A549 (cell line): ENCODE measurements at regions not wholly inside any gene's neighbourhood (a gene's known extent, or its start where the extent isn't known, plus 50 kb on each side); places are given as distances from the start of the nearest gene placed in this dataset.

Experiments used
- ATAC-seq, 2 experiments: fragments of 200-7000 bp in 1 of 2; fragments of >200 bp in 1 of 2; cut with Nextera tagmentation in 1 of 2; cut with Tn5 transposase in 1 of 2; 3 replicates each; pipeline versions ENCODE4 v1.8.0 to v1.9.1; 2018 to 2020; ENCODE audit warnings: mild to moderate bottlenecking in 1 of 2, moderate library complexity in 1 of 2
- CTCF ChIA-PET: fragments of 300-600 bp; sonication (Branson Sonifier 250); formaldehyde crosslinking; extraction: SDS; loops from one replicate; lab custom pipeline; 2021; ENCODE audit warnings: antibody characterized with exemption, inconsistent platforms; lab: Yijun Ruan, JAX
- POLR2A ChIA-PET: fragments of 350-600 bp; formaldehyde crosslinking; extraction: SDS; loops from one replicate; lab custom pipeline; 2021; ENCODE audit warnings: antibody characterized with exemption, inconsistent platforms; lab: Yijun Ruan, JAX
- DNase-seq, 2 experiments: peaks; one replicate each; pipeline versions ENCODE4 v3.0.0 to v3.0.0-alpha.2; 2011 to 2016; ENCODE audit warnings: low read depth in 1 of 2, low spot score in 1 of 2
- FAIRE-seq: peaks from 2 replicates; lab custom pipeline; 2011; peaks lifted over from hg19 to GRCh38; lab: Jason Lieb, UNC
- H3K27ac ChIP-seq, 2 experiments: fragments of >200 bp; sonication (Bioruptor Twin); formaldehyde crosslinking; 3 replicates each; pipeline ENCODE4 v1.5.1; 2016 to 2017
- H3K4me1 ChIP-seq: fragments of >200 bp; sonication (Bioruptor Twin); formaldehyde crosslinking; 3 replicates; pipeline ENCODE4 v1.6.1; 2016
- H3K4me2 ChIP-seq: fragments of >200 bp; sonication (Bioruptor Twin); formaldehyde crosslinking; 3 replicates; pipeline ENCODE4 v1.6.1; 2016
- H3K4me3 ChIP-seq: fragments of >200 bp; sonication (Bioruptor Twin); formaldehyde crosslinking; 3 replicates; pipeline ENCODE4 v1.5.1; 2016
- H3K9me3 ChIP-seq: fragments of >200 bp; sonication (Bioruptor Twin); formaldehyde crosslinking; 3 replicates; pipeline ENCODE4 v1.6.1; 2016
- CTCF ChIP-seq: fragments of >200 bp; sonication (Bioruptor Twin); formaldehyde crosslinking; IDR thresholded peaks from 3 replicates; pipeline ENCODE4 v1.5.1; 2016
- EHF ChIP-seq: fragments of 250-450 bp; sonication (Bioruptor Pico); IDR thresholded peaks from 2 replicates; pipeline ENCODE4 v1.5.0; 2020; ENCODE audit warnings: mild to moderate bottlenecking
- ESRRA ChIP-seq: fragments of 150-350 bp; IDR thresholded peaks from 2 replicates; pipeline ENCODE4 v1.6.1; 2014; ENCODE audit warnings: mild to moderate bottlenecking, low read length, borderline replicate concordance
- FOSL2 ChIP-seq, 2 experiments: fragments of 450-650 bp in 1 of 2; fragments of >200 bp in 1 of 2; sonication (Bioruptor Twin) in 1 of 2; formaldehyde crosslinking; IDR thresholded peaks; 2 replicates each; pipeline versions ENCODE4 v1.5.0 to v1.6.1; 2016 to 2020; ENCODE audit warnings: mild to moderate bottlenecking in 1 of 2, moderate library complexity in 1 of 2
- FOXS1 ChIP-seq: fragments of 250-450 bp; sonication (Bioruptor Pico); IDR thresholded peaks from 2 replicates; pipeline ENCODE4 v1.5.0; 2020; ENCODE audit warnings: mild to moderate bottlenecking, moderate library complexity
- GATA3 ChIP-seq: IDR thresholded peaks from 2 replicates; pipeline ENCODE4 v1.6.1; 2012; ENCODE audit warnings: borderline replicate concordance
- HDAC2 ChIP-seq: fragments of 200-600 bp; sonication (generic); IDR thresholded peaks from 2 replicates; pipeline ENCODE4 v1.6.1; 2016
- HOXB13 ChIP-seq: fragments of 250-450 bp; sonication (Bioruptor Pico); IDR thresholded peaks from 2 replicates; pipeline ENCODE4 v1.5.0; 2020; ENCODE audit warnings: low read depth, mild to moderate bottlenecking, moderate library complexity
- HOXB5 ChIP-seq: fragments of 250-450 bp; sonication (Bioruptor Pico); IDR thresholded peaks from 2 replicates; pipeline ENCODE4 v1.5.0; 2020; ENCODE audit warnings: mild to moderate bottlenecking, moderate library complexity
- JUN ChIP-seq, 2 experiments: fragments of >200 bp; sonication (Bioruptor Twin); formaldehyde crosslinking; IDR thresholded peaks; 2 replicates in 1 of 2; 3 replicates in 1 of 2; pipeline ENCODE4 v1.6.1; 2016 to 2017
- JUNB ChIP-seq: fragments of >200 bp; sonication (Bioruptor Twin); formaldehyde crosslinking; IDR thresholded peaks from 2 replicates; pipeline ENCODE4 v1.6.1; 2016
- KDM5A ChIP-seq: fragments of 200-600 bp; sonication (generic); IDR thresholded peaks from 2 replicates; pipeline ENCODE4 v1.6.1; 2016; ENCODE audit warnings: antibody characterized with exemption, mild to moderate bottlenecking
- MAZ ChIP-seq: fragments of 150-350 bp; IDR thresholded peaks from 2 replicates; pipeline ENCODE4 v1.6.1; 2014; ENCODE audit warnings: antibody characterized with exemption, low read depth, low read length, borderline replicate concordance
- NFE2L2 ChIP-seq: fragments of 150-350 bp; conservative IDR thresholded peaks from 2 replicates; pipeline ENCODE4 v1.6.1; 2014; ENCODE audit warnings: low read length
- POLR2AphosphoS2 ChIP-seq: conservative IDR thresholded peaks from 2 replicates; pipeline ENCODE4 v1.6.1; 2012; ENCODE audit warnings: low read length, improper control_type of control experiment, inconsistent platforms
- RAD21 ChIP-seq, 2 experiments: fragments of >200 bp in 1 of 2; sonication (Bioruptor Twin) in 1 of 2; formaldehyde crosslinking in 1 of 2; IDR thresholded peaks in 1 of 2; conservative IDR thresholded peaks in 1 of 2; 2 replicates in 1 of 2; 3 replicates in 1 of 2; pipeline ENCODE4 v1.6.1; 2012 to 2018; ENCODE audit warnings: inconsistent platforms in 1 of 2
- RFX5 ChIP-seq: fragments of 450-650 bp; IDR thresholded peaks from 2 replicates; pipeline ENCODE4 v1.7.1; 2014; ENCODE audit warnings: antibody characterized with exemption, mild to moderate bottlenecking, moderate library complexity
- SMC3 ChIP-seq: fragments of >200 bp; sonication (Bioruptor Twin); formaldehyde crosslinking; IDR thresholded peaks from 3 replicates; pipeline ENCODE4 v1.6.1; 2018; ENCODE audit warnings: inconsistent platforms
- ZC3H11A ChIP-seq: fragments of 450-650 bp; IDR thresholded peaks from 2 replicates; pipeline ENCODE4 v1.6.1; 2014; ENCODE audit warnings: antibody characterized with exemption, mild to moderate bottlenecking
- WGBS: methylation state at CpG from one replicate; pipeline ENCODE4 v1.1.6; 2017; ENCODE audit errors: missing lambda C conversion rate; 5-methylcytosine and 5-hydroxymethylcytosine counted together
- TF ChIP-seq, protein P1 (sequence below): fragments of 200-600 bp; sonication (generic); IDR thresholded peaks from 2 replicates; pipeline ENCODE4 v1.6.1; 2016; ENCODE audit warnings: antibody characterized with exemption, mild to moderate bottlenecking, moderate library complexity
- TF ChIP-seq, protein P2 (sequence below): IDR thresholded peaks from 2 replicates; pipeline ENCODE4 v1.6.1; 2012

- TF ChIP-seq HOXB5 (CRISPR knock-in tag) (no peak), EHF (CRISPR knock-in tag) (no peak), ZC3H11A (no peak)
Observed at GRCh38 chr15:62437753-62438152, 272.7 kb upstream of the C2CD4B start (continued).

GRCh38 chr15:62439543-62440016, 274.5 kb upstream of the C2CD4B start:
- Histone ChIP-seq H3K4me1 (no peaks in the 10 kb centered on the region), H3K27ac (no peak overlapping the region), H3K4me3 (no peak overlapping the region), H3K9me3 (no peaks in the 10 kb centered on the region), H3K4me2 (no peak overlapping the region)
- DNase-seq: no peak
- no peak for TF ChIP-seq CTCF
- no peak for TF ChIP-seq ESRRA
- no peak for TF ChIP-seq HDAC2
- no peak for TF ChIP-seq RFX5
- no peak for TF ChIP-seq NFE2L2
- no peak for TF ChIP-seq FOXS1
- no peak for TF ChIP-seq RAD21 (conservative IDR thresholded peaks at IDR 0.05 in 1 of 2, IDR thresholded peaks at IDR 0.05 in 1 of 2)
- TF ChIP-seq POLR2AphosphoS2: no peak
- TF ChIP-seq JUN (IDR thresholded peaks at IDR 0.05): no peak
- TF ChIP-seq, protein P1, sequence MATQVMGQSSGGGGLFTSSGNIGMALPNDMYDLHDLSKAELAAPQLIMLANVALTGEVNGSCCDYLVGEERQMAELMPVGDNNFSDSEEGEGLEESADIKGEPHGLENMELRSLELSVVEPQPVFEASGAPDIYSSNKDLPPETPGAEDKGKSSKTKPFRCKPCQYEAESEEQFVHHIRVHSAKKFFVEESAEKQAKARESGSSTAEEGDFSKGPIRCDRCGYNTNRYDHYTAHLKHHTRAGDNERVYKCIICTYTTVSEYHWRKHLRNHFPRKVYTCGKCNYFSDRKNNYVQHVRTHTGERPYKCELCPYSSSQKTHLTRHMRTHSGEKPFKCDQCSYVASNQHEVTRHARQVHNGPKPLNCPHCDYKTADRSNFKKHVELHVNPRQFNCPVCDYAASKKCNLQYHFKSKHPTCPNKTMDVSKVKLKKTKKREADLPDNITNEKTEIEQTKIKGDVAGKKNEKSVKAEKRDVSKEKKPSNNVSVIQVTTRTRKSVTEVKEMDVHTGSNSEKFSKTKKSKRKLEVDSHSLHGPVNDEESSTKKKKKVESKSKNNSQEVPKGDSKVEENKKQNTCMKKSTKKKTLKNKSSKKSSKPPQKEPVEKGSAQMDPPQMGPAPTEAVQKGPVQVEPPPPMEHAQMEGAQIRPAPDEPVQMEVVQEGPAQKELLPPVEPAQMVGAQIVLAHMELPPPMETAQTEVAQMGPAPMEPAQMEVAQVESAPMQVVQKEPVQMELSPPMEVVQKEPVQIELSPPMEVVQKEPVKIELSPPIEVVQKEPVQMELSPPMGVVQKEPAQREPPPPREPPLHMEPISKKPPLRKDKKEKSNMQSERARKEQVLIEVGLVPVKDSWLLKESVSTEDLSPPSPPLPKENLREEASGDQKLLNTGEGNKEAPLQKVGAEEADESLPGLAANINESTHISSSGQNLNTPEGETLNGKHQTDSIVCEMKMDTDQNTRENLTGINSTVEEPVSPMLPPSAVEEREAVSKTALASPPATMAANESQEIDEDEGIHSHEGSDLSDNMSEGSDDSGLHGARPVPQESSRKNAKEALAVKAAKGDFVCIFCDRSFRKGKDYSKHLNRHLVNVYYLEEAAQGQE: no peak
- no peak for TF ChIP-seq GATA3
- TF ChIP-seq SMC3: no peak
- no peak for TF ChIP-seq JUNB
- no peak for TF ChIP-seq MAZ
- no peak for TF ChIP-seq KDM5A
- TF ChIP-seq HOXB13: no peak
- TF ChIP-seq, protein P2, sequence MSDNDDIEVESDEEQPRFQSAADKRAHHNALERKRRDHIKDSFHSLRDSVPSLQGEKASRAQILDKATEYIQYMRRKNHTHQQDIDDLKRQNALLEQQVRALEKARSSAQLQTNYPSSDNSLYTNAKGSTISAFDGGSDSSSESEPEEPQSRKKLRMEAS: no peak
- no peak for TF ChIP-seq FOSL2 (IDR thresholded peaks at IDR 0.05)
- TF ChIP-seq FOSL2 (CRISPR knock-in tag; IDR thresholded peaks at IDR 0.05): no peak
- ChIA-PET CTCF (interaction anchor here (0.9 to 1.0 kb wide), 2 partner anchors 11 to 13 kb away, joined by 3 read pairs; no protein-coding TSS in a partner anchor), POLR2A (no interaction called here)
- 83% methylated on average over 5 of the region's 5 CpGs for whole genome bisulfite sequencing
- ATAC-seq: no peak
- no peak for FAIRE-seq
